ENCODE measurements at regions not wholly inside any gene's neighbourhood (a gene's known extent, or its start where the extent isn't known, plus 50 kb on each side); places are given as distances from the start of the nearest gene placed in this dataset.

GRCh38 chr15:47870956-47871625 lies 153.8 kb downstream of the SEMA6D start:
- H3K27ac ChIP-seq = no peak overlapping the region
- H3K4me3 ChIP-seq = no peak overlapping the region
- no peaks in the 10 kb centered on the region for H3K9me3 ChIP-seq
- H3K36me3 ChIP-seq = no peaks in the 10 kb centered on the region
- no peaks in the 10 kb centered on the region for H3K27me3 ChIP-seq (replicated peaks; ENCODE audit: insufficient read depth)
- DNase-seq (ENCODE audit: low spot score) (no peak), ATAC-seq (ENCODE audit: insufficient number of reproducible peaks, low FRiP score, low read depth) (no peak)
- peaks cover 7 to 22% of the 10 kb centered on the region in 2 donors for H3K4me1 ChIP-seq (ENCODE audit: control insufficient read depth in 1 of 2, low read depth in 2 of 2)
- TF ChIP-seq CTCF (IDR thresholded peaks at IDR 0.05) = no peak

DNA sequence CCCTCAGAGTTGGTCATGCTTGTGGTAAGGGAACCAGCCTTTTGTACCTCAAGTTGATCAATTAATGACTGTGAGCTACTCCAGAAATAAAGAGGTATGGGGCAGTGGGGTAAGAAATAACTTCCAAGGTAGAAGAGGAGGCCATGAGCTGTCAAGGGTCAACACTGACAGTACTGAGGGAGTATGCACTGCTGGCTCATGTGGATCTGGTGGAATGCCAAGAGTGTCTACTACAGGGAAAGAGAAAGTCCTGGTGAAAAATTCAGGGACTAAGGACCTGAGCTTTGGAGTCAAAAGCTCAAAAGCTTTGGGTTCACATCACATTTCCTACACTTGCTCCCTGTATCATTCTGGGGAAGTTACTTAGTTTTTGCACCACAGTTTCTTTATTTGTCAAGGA lies 154.9 kb downstream of the SEMA6D start:
- Histone ChIP-seq H3K27ac (no peak overlapping the region), H3K9me3 (no peaks in the 10 kb centered on the region), H3K36me3 (no peaks in the 10 kb centered on the region), H3K4me1 (ENCODE audit: control insufficient read depth in 1 of 2, low read depth in 2 of 2) (peaks cover 7 to 22% of the 10 kb centered on the region in 2 donors), H3K27me3 (replicated peaks; ENCODE audit: insufficient read depth) (no peaks in the 10 kb centered on the region), H3K4me3 (no peak overlapping the region)
- no peak for DNase-seq (ENCODE audit: low spot score)
- no peak for ATAC-seq (ENCODE audit: insufficient number of reproducible peaks, low FRiP score, low read depth)
- TF ChIP-seq CTCF (IDR thresholded peaks at IDR 0.05) = no peak

GRCh38 chr15:47872869-47873432 lies 155.6 kb downstream of the SEMA6D start:
- peaks cover 7 to 22% of the 10 kb centered on the region in 2 donors for H3K4me1 ChIP-seq (ENCODE audit: control insufficient read depth in 1 of 2, low read depth in 2 of 2)
- DNase-seq (ENCODE audit: low spot score) = no peak
- no peak for TF ChIP-seq CTCF (IDR thresholded peaks at IDR 0.05)
- no peak for ATAC-seq (ENCODE audit: insufficient number of reproducible peaks, low FRiP score, low read depth)
- no peaks in the 10 kb centered on the region for H3K36me3 ChIP-seq
- H3K27ac ChIP-seq = no peak overlapping the region
- no peak overlapping the region for H3K4me3 ChIP-seq
- no peaks in the 10 kb centered on the region for H3K9me3 ChIP-seq
- no peaks in the 10 kb centered on the region for H3K27me3 ChIP-seq (replicated peaks; ENCODE audit: insufficient read depth)

- no peak for DNase-seq (ENCODE audit: low spot score)
- ATAC-seq (ENCODE audit: insufficient number of reproducible peaks, low FRiP score, low read depth) = no peak
- H3K4me1 ChIP-seq (ENCODE audit: control insufficient read depth in 1 of 2, low read depth in 2 of 2) = peaks cover 7 to 15% of the 10 kb centered on the region in 2 donors
These were observed 159.7 kb downstream of the SEMA6D start for GRCh38 chr15:47876986-47877385.

GRCh38 chr15:47877836-47878235 lies 160.5 kb downstream of the SEMA6D start:
- Histone ChIP-seq H3K4me1 (ENCODE audit: control insufficient read depth in 1 of 2, low read depth in 2 of 2) (peaks cover 4 to 6% of the 10 kb centered on the region in 2 donors), H3K4me3 (no peak overlapping the region), H3K27ac (no peak overlapping the region), H3K9me3 (no peaks in the 10 kb centered on the region), H3K36me3 (no peaks in the 10 kb centered on the region), H3K27me3 (replicated peaks; ENCODE audit: insufficient read depth) (no peaks in the 10 kb centered on the region)
- ATAC-seq (ENCODE audit: insufficient number of reproducible peaks, low FRiP score, low read depth) = no peak
- TF ChIP-seq CTCF (IDR thresholded peaks at IDR 0.05) = no peak
- no peak for DNase-seq (ENCODE audit: low spot score)

More at GRCh38 chr15:47876986-47877385, 159.7 kb downstream of the SEMA6D start:
- TF ChIP-seq CTCF (IDR thresholded peaks at IDR 0.05) = no peak
- Histone ChIP-seq H3K4me3 (no peak overlapping the region), H3K9me3 (no peaks in the 10 kb centered on the region), H3K27me3 (replicated peaks; ENCODE audit: insufficient read depth) (no peaks in the 10 kb centered on the region), H3K27ac (no peak overlapping the region), H3K36me3 (no peaks in the 10 kb centered on the region)

Measured in thoracic aorta (tissue), 2 donors.